T-helper 17 cell (primary cell): ENCODE measurements at regions not wholly inside any gene's neighbourhood (a gene's known extent, or its start where the extent isn't known, plus 50 kb on each side); places are given as distances from the start of the nearest gene placed in this dataset.

Experiments
- ATAC-seq: fragments of 150-1000 bp; cut with Tn5 transposase; 2 replicates; pipeline ENCODE4 v1.10.0; 2021; ENCODE audit warnings: mild to moderate bottlenecking, moderate library complexity
- DNase-seq, 3 donors: peaks; one replicate each; pipeline versions ENCODE4 v3.0.0 to v3.0.0-alpha.2; 2020 to 2021
- H3K9me3 ChIP-seq: one replicate; pipeline ENCODE4 v1.7.0; 2013; ENCODE audit warnings: low read length, mild to moderate bottlenecking; ENCODE audit not compliant: control insufficient read depth, poor library complexity, severe bottlenecking
- H3K27ac Mint-ChIP-seq: one replicate; pipeline ENCODE4 v1.8.0; 2022; ENCODE audit warnings: mild to moderate bottlenecking, moderate library complexity, mixed read lengths
- H3K27me3 Mint-ChIP-seq: one replicate; pipeline ENCODE4 v1.8.0; 2022; ENCODE audit warnings: mixed read lengths
- H3K36me3 Mint-ChIP-seq: one replicate; pipeline ENCODE4 v1.8.0; 2022; ENCODE audit warnings: low read depth, mixed read lengths
- H3K4me1 Mint-ChIP-seq: one replicate; pipeline ENCODE4 v1.8.0; 2022; ENCODE audit warnings: mild to moderate bottlenecking, mixed read lengths
- H3K4me3 Mint-ChIP-seq: one replicate; pipeline ENCODE4 v1.8.0; 2022; ENCODE audit warnings: mild to moderate bottlenecking, moderate library complexity, mixed read lengths

DNA sequence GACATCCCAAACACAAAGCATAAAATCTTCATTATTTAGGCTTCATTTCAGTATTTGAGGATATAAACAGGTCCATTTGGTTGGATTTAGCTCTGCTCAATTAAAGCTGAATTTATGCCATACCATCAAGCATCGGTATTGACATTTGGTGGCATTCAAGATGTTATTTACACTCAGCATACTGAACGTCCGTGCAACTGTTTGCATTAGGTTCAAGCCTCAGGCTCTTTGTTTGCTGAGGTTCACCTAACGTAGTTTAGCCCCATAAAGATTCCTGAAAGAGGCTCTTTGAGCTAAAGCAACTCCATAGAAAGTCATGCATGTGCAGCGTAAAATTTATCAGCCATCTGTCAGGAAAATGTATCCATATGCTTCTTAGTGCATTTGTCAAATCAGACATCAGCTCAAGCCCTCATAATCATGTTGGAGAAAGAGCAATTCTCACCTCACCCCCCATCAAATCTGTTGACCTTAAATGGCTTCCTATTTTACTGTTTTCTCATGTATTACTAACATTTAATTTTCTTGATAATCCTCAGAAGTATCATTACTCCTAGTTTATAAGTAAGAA, 366.9 kb downstream of the EPHA4 start:
- H3K9me3 ChIP-seq: no peaks in the 10 kb centered on the region
- H3K27me3 Mint-ChIP-seq: peaks cover 5% of the 10 kb centered on the region
- ATAC-seq (no peak), DNase-seq (no peak)
- H3K36me3 Mint-ChIP-seq: no peaks in the 10 kb centered on the region
- no peak overlapping the region for H3K4me3 Mint-ChIP-seq
- no peak overlapping the region for H3K27ac Mint-ChIP-seq
- peaks cover 4% of the 10 kb centered on the region for H3K4me1 Mint-ChIP-seq

DNA sequence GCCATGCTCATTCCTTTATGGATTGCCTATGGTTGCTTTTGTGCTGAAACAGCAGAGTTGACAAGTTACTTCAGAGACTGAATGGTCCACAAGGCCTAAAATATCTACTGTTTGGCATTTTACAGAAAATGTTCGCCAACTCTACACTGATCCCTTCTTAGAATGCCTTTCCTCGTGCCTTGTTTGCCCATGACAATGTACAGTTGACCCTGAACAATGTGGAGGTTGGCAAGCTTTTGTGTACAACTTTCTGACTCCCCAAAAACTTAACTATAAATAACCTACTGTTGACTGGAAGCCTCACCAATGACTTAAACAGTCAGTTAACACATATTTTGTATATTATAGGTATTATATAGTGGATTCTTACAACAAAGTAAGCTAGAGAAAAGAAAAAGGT, 361.4 kb downstream of the EPHA4 start:
- H3K27me3 Mint-ChIP-seq: peaks cover 11% of the 10 kb centered on the region
- no peaks in the 10 kb centered on the region for H3K4me1 Mint-ChIP-seq
- H3K27ac Mint-ChIP-seq: no peak overlapping the region
- DNase-seq (no peak), ATAC-seq (no peak)
- H3K36me3 Mint-ChIP-seq: no peaks in the 10 kb centered on the region
- H3K9me3 ChIP-seq: no peaks in the 10 kb centered on the region
- no peak overlapping the region for H3K4me3 Mint-ChIP-seq

DNA sequence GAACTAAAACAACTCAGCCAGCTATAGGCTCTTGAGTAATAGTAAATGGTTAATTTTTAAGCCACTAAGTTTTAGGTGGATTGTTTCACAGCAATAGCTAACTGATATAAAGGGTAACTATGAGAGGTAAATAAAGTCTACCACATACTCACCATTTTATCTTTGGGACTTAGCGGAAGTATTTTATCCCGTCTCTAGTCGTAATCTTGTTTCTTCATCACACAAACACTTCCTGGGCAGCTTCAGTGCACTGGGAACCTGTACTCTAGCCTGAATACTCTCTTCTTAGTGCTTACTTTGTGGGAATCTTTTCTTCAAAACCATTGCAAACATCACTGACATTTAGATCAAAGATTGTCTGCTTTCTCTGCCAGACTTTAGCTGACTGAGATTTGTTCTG, 360.5 kb downstream of the EPHA4 start:
- no peak for DNase-seq
- Mint-ChIP-seq H3K4me1 (no peaks in the 10 kb centered on the region), H3K27ac (no peak overlapping the region), H3K27me3 (peaks cover 11% of the 10 kb centered on the region), H3K4me3 (no peak overlapping the region), H3K36me3 (peaks cover 2% of the 10 kb centered on the region)
- no peaks in the 10 kb centered on the region for H3K9me3 ChIP-seq
- no peak for ATAC-seq

- H3K4me1 Mint-ChIP-seq: no peaks in the 10 kb centered on the region
- no peaks in the 10 kb centered on the region for H3K9me3 ChIP-seq
- H3K36me3 Mint-ChIP-seq: peaks cover 2% of the 10 kb centered on the region
- no peak for ATAC-seq
- H3K27ac Mint-ChIP-seq: no peak overlapping the region
- H3K27me3 Mint-ChIP-seq: peaks cover 11% of the 10 kb centered on the region
- H3K4me3 Mint-ChIP-seq: no peak overlapping the region
- DNase-seq: no peak
Measured at GRCh38 chr2:221212105-221212504, 360.0 kb downstream of the EPHA4 start.

GRCh38 chr2:221215487-221215886, 356.6 kb downstream of the EPHA4 start:
- H3K36me3 Mint-ChIP-seq: peaks cover 2% of the 10 kb centered on the region
- no peaks in the 10 kb centered on the region for H3K9me3 ChIP-seq
- DNase-seq (no peak), ATAC-seq (no peak)
- H3K4me1 Mint-ChIP-seq: no peaks in the 10 kb centered on the region
- no peak overlapping the region for H3K27ac Mint-ChIP-seq
- peaks cover 6% of the 10 kb centered on the region for H3K27me3 Mint-ChIP-seq
- H3K4me3 Mint-ChIP-seq: no peak overlapping the region

DNA sequence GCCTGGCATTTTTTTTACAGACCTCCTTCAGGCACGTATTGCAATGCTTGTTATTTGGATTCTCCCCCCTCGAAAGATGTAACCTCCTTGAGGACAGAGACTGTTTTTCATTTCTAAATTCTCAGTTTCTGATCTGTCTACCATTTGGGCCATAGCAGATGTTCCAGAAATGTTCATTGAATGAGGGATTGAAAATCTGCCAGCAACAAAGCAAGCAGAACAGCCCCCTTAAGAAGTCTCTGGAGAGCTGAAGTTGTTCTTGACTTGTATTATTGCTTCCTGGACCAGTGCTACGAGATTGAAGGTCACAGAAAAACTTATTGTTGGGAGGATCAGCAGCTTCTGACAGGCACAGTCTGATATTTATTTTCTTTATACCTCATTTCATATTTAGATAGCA, 355.5 kb downstream of the EPHA4 start:
- no peak for DNase-seq
- Mint-ChIP-seq H3K27me3 (peaks cover 6% of the 10 kb centered on the region), H3K27ac (no peak overlapping the region)

GRCh38 chr2:221225752-221226151, 346.4 kb downstream of the EPHA4 start:
- H3K36me3 Mint-ChIP-seq: no peaks in the 10 kb centered on the region
- ATAC-seq (no peak), DNase-seq (no peak)
- H3K4me3 Mint-ChIP-seq: no peak overlapping the region
- no peak overlapping the region for H3K27ac Mint-ChIP-seq
- no peaks in the 10 kb centered on the region for H3K4me1 Mint-ChIP-seq
- no peaks in the 10 kb centered on the region for H3K27me3 Mint-ChIP-seq
- H3K9me3 ChIP-seq: no peaks in the 10 kb centered on the region

More for the DNA sequence above, 355.5 kb downstream of the EPHA4 start:
- Mint-ChIP-seq H3K4me1 (no peaks in the 10 kb centered on the region), H3K4me3 (no peak overlapping the region), H3K36me3 (peaks cover 2% of the 10 kb centered on the region)
- no peak for ATAC-seq
- no peaks in the 10 kb centered on the region for H3K9me3 ChIP-seq

DNA sequence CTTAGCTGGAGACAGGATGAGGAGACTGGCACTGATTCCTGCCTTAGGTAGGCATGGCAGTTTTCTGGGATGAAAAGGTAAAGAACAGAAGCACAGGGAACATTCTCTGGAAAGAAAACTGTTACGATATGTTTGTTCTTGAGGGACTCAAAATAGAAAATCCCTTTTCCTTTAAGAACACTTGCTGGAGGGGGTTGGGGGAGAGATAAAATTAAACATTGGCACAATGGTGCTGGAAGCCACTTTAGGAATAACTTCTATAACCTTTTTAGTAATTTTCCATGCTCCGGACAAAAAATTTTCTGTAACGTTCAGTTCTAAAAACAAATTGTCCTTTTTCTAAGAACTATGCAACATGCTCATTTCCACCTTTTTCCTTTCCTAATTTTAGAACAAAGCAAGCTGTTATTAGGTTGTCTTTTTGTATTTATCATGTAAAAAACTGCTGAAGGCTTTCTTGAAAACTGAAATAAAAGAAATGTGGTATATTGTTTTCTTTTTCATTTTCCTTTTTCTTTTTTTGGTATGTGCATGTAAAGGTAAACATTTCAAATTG, 343.8 kb downstream of the EPHA4 start:
- ATAC-seq (no peak), DNase-seq (no peak)
- H3K9me3 ChIP-seq: no peaks in the 10 kb centered on the region
- Mint-ChIP-seq H3K36me3 (no peaks in the 10 kb centered on the region), H3K4me1 (no peaks in the 10 kb centered on the region), H3K27me3 (no peaks in the 10 kb centered on the region), H3K4me3 (no peak overlapping the region), H3K27ac (no peak overlapping the region)

- DNase-seq (no peak), ATAC-seq (no peak)
- Mint-ChIP-seq H3K4me3 (no peak overlapping the region), H3K27ac (no peak overlapping the region), H3K4me1 (no peaks in the 10 kb centered on the region), H3K36me3 (no peaks in the 10 kb centered on the region), H3K27me3 (no peaks in the 10 kb centered on the region)
- no peaks in the 10 kb centered on the region for H3K9me3 ChIP-seq
Measured at GRCh38 chr2:221229099-221229498, 343.0 kb downstream of the EPHA4 start.

- Mint-ChIP-seq H3K4me3 (no peak overlapping the region), H3K27ac (no peak overlapping the region), H3K36me3 (no peaks in the 10 kb centered on the region), H3K27me3 (no peaks in the 10 kb centered on the region), H3K4me1 (peaks cover 3% of the 10 kb centered on the region)
- no peaks in the 10 kb centered on the region for H3K9me3 ChIP-seq
- ATAC-seq: no peak
- no peak for DNase-seq
Measured at GRCh38 chr2:221231511-221231910, 340.6 kb downstream of the EPHA4 start.

GRCh38 chr2:221235941-221236340, 336.2 kb downstream of the EPHA4 start:
- no peaks in the 10 kb centered on the region for H3K9me3 ChIP-seq
- Mint-ChIP-seq H3K36me3 (no peaks in the 10 kb centered on the region), H3K4me3 (no peak overlapping the region), H3K27me3 (peaks cover 7% of the 10 kb centered on the region), H3K4me1 (peaks cover 3% of the 10 kb centered on the region), H3K27ac (no peak overlapping the region)
- ATAC-seq (no peak), DNase-seq (no peak)

DNA sequence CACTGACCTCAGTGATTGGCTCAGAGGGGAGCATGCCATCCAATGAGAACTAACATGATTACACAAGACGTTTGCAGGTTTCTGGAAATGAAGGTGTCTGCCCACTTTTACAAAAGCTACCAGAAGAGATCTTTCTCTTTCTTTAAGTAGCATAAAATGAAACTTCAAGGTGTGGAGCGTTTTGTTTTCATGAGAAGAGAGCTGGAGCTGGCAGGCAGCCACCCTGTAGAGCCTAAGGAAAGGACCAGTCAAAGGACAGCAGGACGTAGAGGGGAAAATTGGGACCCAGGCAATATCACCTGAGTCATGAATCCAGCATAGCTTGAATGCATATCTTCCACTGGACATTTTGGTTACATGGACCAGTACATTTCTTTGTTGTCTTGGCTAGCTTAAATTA, 331.0 kb downstream of the EPHA4 start:
- ATAC-seq (no peak), DNase-seq (no peak)
- Mint-ChIP-seq H3K27me3 (peaks cover 8% of the 10 kb centered on the region), H3K4me3 (no peak overlapping the region), H3K36me3 (no peaks in the 10 kb centered on the region), H3K27ac (no peak overlapping the region), H3K4me1 (peaks cover 3% of the 10 kb centered on the region)
- H3K9me3 ChIP-seq: no peaks in the 10 kb centered on the region

- H3K9me3 ChIP-seq: no peaks in the 10 kb centered on the region
- Mint-ChIP-seq H3K4me1 (no peaks in the 10 kb centered on the region), H3K4me3 (no peak overlapping the region), H3K27ac (no peak overlapping the region), H3K36me3 (peaks cover 2% of the 10 kb centered on the region), H3K27me3 (peaks cover 14% of the 10 kb centered on the region)
- ATAC-seq (no peak), DNase-seq (no peak)
Measured at GRCh38 chr2:221243771-221244170, 328.3 kb downstream of the EPHA4 start.

- Mint-ChIP-seq H3K4me3 (no peak overlapping the region), H3K27me3 (peaks cover 14% of the 10 kb centered on the region), H3K36me3 (peaks cover 2% of the 10 kb centered on the region), H3K4me1 (no peaks in the 10 kb centered on the region), H3K27ac (no peak overlapping the region)
- DNase-seq (no peak), ATAC-seq (no peak)
- no peaks in the 10 kb centered on the region for H3K9me3 ChIP-seq
Measured at GRCh38 chr2:221245045-221245444, 327.1 kb downstream of the EPHA4 start.
